Thyroid gland (tissue), 4 donors: ENCODE measurements at regions not wholly inside any gene's neighbourhood (a gene's known extent, or its start where the extent isn't known, plus 50 kb on each side); places are given as distances from the start of the nearest gene placed in this dataset.
A peak's percentile ranks its signal among the peaks of the same experiment; 100 is the strongest.

Source experiments
- POLR2A ChIP-seq, 2 donors: fragments of 450-650 bp; IDR thresholded peaks; one replicate each; pipeline ENCODE4 v1.6.1; 2017; ENCODE audit warnings: antibody characterized with exemption in 2 of 2, mild to moderate bottlenecking in 2 of 2, moderate library complexity in 1 of 2
- TF ChIP-seq, protein P1 (sequence below), 6 experiments: fragments of 200-600 bp in 3 of 6; fragments of 450-650 bp in 3 of 6; sonication (generic) in 3 of 6; IDR thresholded peaks; one replicate each; pipeline ENCODE4 v1.5.1; 2016 to 2019; ENCODE audit warnings: antibody characterized with exemption in 6 of 6, mild to moderate bottlenecking in 2 of 6, inconsistent platforms in 1 of 6, moderate library complexity in 1 of 6

DNA sequence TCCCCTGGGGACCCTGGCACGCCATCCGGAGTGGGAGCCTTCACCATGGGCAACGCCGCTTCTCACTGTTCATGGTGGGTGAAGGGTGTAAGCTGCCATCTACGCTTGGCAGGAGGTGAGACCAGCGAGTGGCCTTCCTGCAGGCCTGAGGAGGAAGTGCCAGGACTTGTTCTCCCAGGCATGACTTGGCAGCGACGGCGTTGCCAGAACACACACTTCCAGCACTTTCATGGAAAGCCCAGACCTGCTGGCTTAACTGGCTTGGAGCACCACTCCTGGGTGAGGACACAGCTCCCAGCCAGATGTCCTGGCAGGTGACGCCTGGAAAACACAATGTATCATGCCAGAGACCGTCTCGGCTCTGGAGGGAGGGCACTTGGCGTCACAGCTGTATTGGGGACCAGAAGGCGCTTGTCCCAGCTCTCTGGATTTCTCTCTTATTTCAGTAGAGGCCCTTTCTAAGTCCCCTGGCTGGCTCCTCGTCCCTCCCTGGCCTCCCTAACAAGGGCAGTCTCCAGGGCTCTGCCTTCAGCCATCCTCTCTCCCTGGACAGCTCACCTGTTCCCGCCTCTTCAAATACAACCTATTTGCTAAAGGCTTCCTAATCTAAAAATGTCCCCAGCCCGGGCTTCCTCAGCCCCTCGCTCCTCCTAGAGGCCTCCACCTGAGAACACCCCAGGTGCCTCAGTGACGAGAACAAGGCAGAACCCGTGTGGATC is 188.3 kb downstream of the OLFM1 start:
- no peak for TF ChIP-seq POLR2A (IDR thresholded peaks at IDR 0.05)
- TF ChIP-seq, protein P1, sequence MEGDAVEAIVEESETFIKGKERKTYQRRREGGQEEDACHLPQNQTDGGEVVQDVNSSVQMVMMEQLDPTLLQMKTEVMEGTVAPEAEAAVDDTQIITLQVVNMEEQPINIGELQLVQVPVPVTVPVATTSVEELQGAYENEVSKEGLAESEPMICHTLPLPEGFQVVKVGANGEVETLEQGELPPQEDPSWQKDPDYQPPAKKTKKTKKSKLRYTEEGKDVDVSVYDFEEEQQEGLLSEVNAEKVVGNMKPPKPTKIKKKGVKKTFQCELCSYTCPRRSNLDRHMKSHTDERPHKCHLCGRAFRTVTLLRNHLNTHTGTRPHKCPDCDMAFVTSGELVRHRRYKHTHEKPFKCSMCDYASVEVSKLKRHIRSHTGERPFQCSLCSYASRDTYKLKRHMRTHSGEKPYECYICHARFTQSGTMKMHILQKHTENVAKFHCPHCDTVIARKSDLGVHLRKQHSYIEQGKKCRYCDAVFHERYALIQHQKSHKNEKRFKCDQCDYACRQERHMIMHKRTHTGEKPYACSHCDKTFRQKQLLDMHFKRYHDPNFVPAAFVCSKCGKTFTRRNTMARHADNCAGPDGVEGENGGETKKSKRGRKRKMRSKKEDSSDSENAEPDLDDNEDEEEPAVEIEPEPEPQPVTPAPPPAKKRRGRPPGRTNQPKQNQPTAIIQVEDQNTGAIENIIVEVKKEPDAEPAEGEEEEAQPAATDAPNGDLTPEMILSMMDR (IDR thresholded peaks at IDR 0.05): peak in 3 of 6 experiments; percentile 22 to 46 (median 42)
